ENCODE measurements at regions not wholly inside any gene's neighbourhood (a gene's known extent, or its start where the extent isn't known, plus 50 kb on each side); places are given as distances from the start of the nearest gene placed in this dataset.
"Not testable (repeated sequence)": the region's sequence is repeated elsewhere in the genome, so short reads cannot be mapped to it uniquely, and the experiment has no call there.

- DNase-seq (ENCODE audit: low spot score) = no peak
These were observed 2216.6 kb upstream of the WWC1 start for GRCh38 chr5:166074582-166075481.

GRCh38 chr5:166083183-166083959 is 2208.1 kb upstream of the WWC1 start:
- no peak for DNase-seq (ENCODE audit: low spot score)

- no peak for DNase-seq (ENCODE audit: low spot score)
These were observed 2204.9 kb upstream of the WWC1 start for GRCh38 chr5:166086568-166086967.

GRCh38 chr5:166088389-166089039 is 2202.9 kb upstream of the WWC1 start:
- no peak for DNase-seq (ENCODE audit: low spot score)

- no peak for DNase-seq (ENCODE audit: low spot score)
These were observed 2199.5 kb upstream of the WWC1 start for GRCh38 chr5:166091931-166092330.

GRCh38 chr5:166093312-166093711 is 2198.1 kb upstream of the WWC1 start:
- DNase-seq (ENCODE audit: low spot score) = no peak

GRCh38 chr5:166102947-166103346 is 2188.5 kb upstream of the WWC1 start:
- no peak for DNase-seq (ENCODE audit: low spot score)

- DNase-seq (ENCODE audit: low spot score) = no peak
These were observed 2180.4 kb upstream of the WWC1 start for GRCh38 chr5:166111021-166111420.

- DNase-seq (ENCODE audit: low spot score) = no peak
These were observed 2174.1 kb upstream of the WWC1 start for GRCh38 chr5:166117072-166118066.

GRCh38 chr5:166119506-166119905 is 2171.9 kb upstream of the WWC1 start:
- no peak for DNase-seq (ENCODE audit: low spot score)

- DNase-seq (ENCODE audit: low spot score) = no peak
These were observed 2167.7 kb upstream of the WWC1 start for GRCh38 chr5:166123717-166124116.

GRCh38 chr5:166127766-166128570 is 2163.5 kb upstream of the WWC1 start:
- no peak for DNase-seq (ENCODE audit: low spot score)

- not testable (repeated sequence) for DNase-seq (ENCODE audit: low spot score)
These were observed 2146.3 kb upstream of the WWC1 start for GRCh38 chr5:166145107-166145506.

GRCh38 chr5:166163996-166164610 is 2127.3 kb upstream of the WWC1 start:
- DNase-seq (ENCODE audit: low spot score) = no peak

GRCh38 chr5:166165596-166165995 is 2125.8 kb upstream of the WWC1 start:
- no peak for DNase-seq (ENCODE audit: low spot score)

GRCh38 chr5:166166071-166166470 is 2125.4 kb upstream of the WWC1 start:
- no peak for DNase-seq (ENCODE audit: low spot score)

- DNase-seq (ENCODE audit: low spot score) = no peak
These were observed 2118.8 kb upstream of the WWC1 start for GRCh38 chr5:166172597-166172996.

GRCh38 chr5:166178411-166179080 is 2112.9 kb upstream of the WWC1 start:
- no peak for DNase-seq (ENCODE audit: low spot score)

GRCh38 chr5:166185185-166185584 is 2106.3 kb upstream of the WWC1 start:
- no peak for DNase-seq (ENCODE audit: low spot score)
